Nephron progenitor cell (in vitro differentiated cells): ENCODE measurements at regions not wholly inside any gene's neighbourhood (a gene's known extent, or its start where the extent isn't known, plus 50 kb on each side); places are given as distances from the start of the nearest gene placed in this dataset.

ENCODE experiments used
- DNase-seq: peaks from one replicate; pipeline ENCODE4 v3.0.0; 2021
- H3K27ac Mint-ChIP-seq: 2 replicates; pipeline ENCODE4 v1.8.0; 2021; ENCODE audit warnings: mild to moderate bottlenecking, moderate library complexity, mixed read lengths
- H3K27me3 Mint-ChIP-seq: 2 replicates; pipeline ENCODE4 v1.8.0; 2021; ENCODE audit warnings: mild to moderate bottlenecking, low read depth, mixed read lengths; ENCODE audit not compliant: poor library complexity
- H3K36me3 Mint-ChIP-seq: 2 replicates; pipeline ENCODE4 v1.8.0; 2021; ENCODE audit warnings: low read depth, mixed read lengths
- H3K4me1 Mint-ChIP-seq: 2 replicates; pipeline ENCODE4 v1.8.0; 2021; ENCODE audit warnings: mixed read lengths
- H3K4me3 Mint-ChIP-seq: 2 replicates; pipeline ENCODE4 v1.8.0; 2021; ENCODE audit warnings: mild to moderate bottlenecking, moderate library complexity, mixed read lengths
- H3K9me3 Mint-ChIP-seq: 2 replicates; pipeline ENCODE4 v1.8.0; 2021; ENCODE audit warnings: mild to moderate bottlenecking, moderate library complexity, mixed read lengths
- TF ChIP-seq, protein P1 (sequence below): fragments of 200-600 bp; sonication (generic); IDR thresholded peaks from 2 replicates; pipeline ENCODE4 v1.5.0; 2021; ENCODE audit warnings: antibody characterized with exemption

- no peak for DNase-seq
- H3K4me3 Mint-ChIP-seq: no peak overlapping the region
- no peaks in the 10 kb centered on the region for H3K36me3 Mint-ChIP-seq
- no peaks in the 10 kb centered on the region for H3K9me3 Mint-ChIP-seq
- TF ChIP-seq, protein P1, sequence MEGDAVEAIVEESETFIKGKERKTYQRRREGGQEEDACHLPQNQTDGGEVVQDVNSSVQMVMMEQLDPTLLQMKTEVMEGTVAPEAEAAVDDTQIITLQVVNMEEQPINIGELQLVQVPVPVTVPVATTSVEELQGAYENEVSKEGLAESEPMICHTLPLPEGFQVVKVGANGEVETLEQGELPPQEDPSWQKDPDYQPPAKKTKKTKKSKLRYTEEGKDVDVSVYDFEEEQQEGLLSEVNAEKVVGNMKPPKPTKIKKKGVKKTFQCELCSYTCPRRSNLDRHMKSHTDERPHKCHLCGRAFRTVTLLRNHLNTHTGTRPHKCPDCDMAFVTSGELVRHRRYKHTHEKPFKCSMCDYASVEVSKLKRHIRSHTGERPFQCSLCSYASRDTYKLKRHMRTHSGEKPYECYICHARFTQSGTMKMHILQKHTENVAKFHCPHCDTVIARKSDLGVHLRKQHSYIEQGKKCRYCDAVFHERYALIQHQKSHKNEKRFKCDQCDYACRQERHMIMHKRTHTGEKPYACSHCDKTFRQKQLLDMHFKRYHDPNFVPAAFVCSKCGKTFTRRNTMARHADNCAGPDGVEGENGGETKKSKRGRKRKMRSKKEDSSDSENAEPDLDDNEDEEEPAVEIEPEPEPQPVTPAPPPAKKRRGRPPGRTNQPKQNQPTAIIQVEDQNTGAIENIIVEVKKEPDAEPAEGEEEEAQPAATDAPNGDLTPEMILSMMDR: no peak
- H3K27me3 Mint-ChIP-seq: no peaks in the 10 kb centered on the region
- no peaks in the 10 kb centered on the region for H3K4me1 Mint-ChIP-seq
- no peak overlapping the region for H3K27ac Mint-ChIP-seq
Measured at GRCh38 chr9:22529426-22530199, 83.0 kb downstream of the DMRTA1 start.

GRCh38 chr9:22535780-22536179 lies 89.2 kb downstream of the DMRTA1 start:
- no peaks in the 10 kb centered on the region for H3K9me3 Mint-ChIP-seq
- no peaks in the 10 kb centered on the region for H3K4me1 Mint-ChIP-seq
- DNase-seq: no peak
- no peaks in the 10 kb centered on the region for H3K36me3 Mint-ChIP-seq
- TF ChIP-seq, protein P1: no peak
- H3K27ac Mint-ChIP-seq: no peak overlapping the region
- H3K4me3 Mint-ChIP-seq: no peak overlapping the region
- no peaks in the 10 kb centered on the region for H3K27me3 Mint-ChIP-seq

DNA sequence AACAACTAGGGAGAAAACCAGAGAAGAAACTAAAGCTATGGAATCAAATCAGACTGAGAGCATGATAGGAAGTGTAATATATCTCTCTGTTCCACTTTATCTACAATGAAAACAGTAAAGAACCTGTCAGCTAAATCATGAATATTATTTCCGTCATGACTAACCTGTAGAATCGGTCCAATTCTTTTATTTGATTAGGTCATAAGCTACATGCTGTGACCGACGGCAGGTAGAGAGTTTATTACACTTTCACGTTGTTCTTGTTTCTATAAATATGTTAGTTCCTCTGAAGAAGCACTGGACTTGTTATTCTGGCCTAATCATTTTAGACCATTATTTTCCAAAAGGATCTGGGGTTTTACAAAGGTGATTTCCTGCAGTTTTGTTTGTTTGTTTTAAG lies 91.1 kb downstream of the DMRTA1 start:
- Mint-ChIP-seq H3K27me3 (no peaks in the 10 kb centered on the region), H3K9me3 (no peaks in the 10 kb centered on the region), H3K36me3 (no peaks in the 10 kb centered on the region), H3K4me3 (no peak overlapping the region), H3K27ac (no peak overlapping the region), H3K4me1 (no peaks in the 10 kb centered on the region)
- TF ChIP-seq, protein P1: no peak
- no peak for DNase-seq

- H3K4me3 Mint-ChIP-seq: no peak overlapping the region
- no peaks in the 10 kb centered on the region for H3K27me3 Mint-ChIP-seq
- no peak for DNase-seq
- H3K4me1 Mint-ChIP-seq: no peaks in the 10 kb centered on the region
- H3K36me3 Mint-ChIP-seq: no peaks in the 10 kb centered on the region
- TF ChIP-seq, protein P1: no peak
- H3K27ac Mint-ChIP-seq: no peak overlapping the region
- no peaks in the 10 kb centered on the region for H3K9me3 Mint-ChIP-seq
Measured at GRCh38 chr9:22548625-22549024, 102.0 kb downstream of the DMRTA1 start.

- H3K4me3 Mint-ChIP-seq: no peak overlapping the region
- no peaks in the 10 kb centered on the region for H3K4me1 Mint-ChIP-seq
- peaks cover 37% of the 10 kb centered on the region for H3K9me3 Mint-ChIP-seq
- no peaks in the 10 kb centered on the region for H3K36me3 Mint-ChIP-seq
- H3K27me3 Mint-ChIP-seq: peaks cover 3% of the 10 kb centered on the region
- H3K27ac Mint-ChIP-seq: no peak overlapping the region
- TF ChIP-seq, protein P1: no peak
- no peak for DNase-seq
Measured at GRCh38 chr9:22574740-22575139, 128.1 kb downstream of the DMRTA1 start.

DNA sequence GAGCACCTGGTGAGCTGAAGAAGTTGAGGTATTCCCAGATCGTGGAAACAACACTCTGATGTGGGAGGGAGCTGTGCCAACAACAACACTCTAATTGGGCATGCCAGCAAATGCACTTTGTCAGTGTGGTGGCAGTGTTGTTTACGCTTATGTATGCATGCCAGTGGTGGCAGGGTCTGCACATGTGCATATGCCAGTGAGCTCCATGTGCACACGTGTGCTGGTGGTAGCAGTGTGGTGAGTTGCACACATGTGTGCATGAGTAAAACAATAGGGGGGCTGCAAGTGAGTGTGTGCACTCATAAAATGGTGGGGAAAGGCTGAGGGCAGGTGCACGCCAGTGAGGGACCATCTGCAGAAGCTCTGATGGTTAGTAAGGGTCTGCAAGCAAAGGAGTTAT lies 134.2 kb downstream of the DMRTA1 start:
- H3K4me3 Mint-ChIP-seq: no peak overlapping the region
- DNase-seq: no peak
- H3K36me3 Mint-ChIP-seq: no peaks in the 10 kb centered on the region
- no peaks in the 10 kb centered on the region for H3K4me1 Mint-ChIP-seq
- peaks cover 7% of the 10 kb centered on the region for H3K9me3 Mint-ChIP-seq
- H3K27ac Mint-ChIP-seq: no peak overlapping the region
- H3K27me3 Mint-ChIP-seq: peaks cover 7% of the 10 kb centered on the region
- TF ChIP-seq, protein P1: no peak
